Liver (tissue), 8 donors: ENCODE measurements at regions not wholly inside any gene's neighbourhood (a gene's known extent, or its start where the extent isn't known, plus 50 kb on each side); places are given as distances from the start of the nearest gene placed in this dataset.

Experiments used
- DNase-seq: peaks from one replicate; pipeline ENCODE4 v3.0.0-alpha.2; 2017; ENCODE audit warnings: low spot score
- H3K27ac ChIP-seq, 2 donors: one replicate each; pipeline ENCODE4 v1.7.0; 2013; ENCODE audit warnings: inconsistent platforms in 2 of 2, low read length in 2 of 2, control low read depth in 1 of 2, low read depth in 1 of 2, mild to moderate bottlenecking in 1 of 2
- H3K27me3 ChIP-seq, 4 donors: one replicate each; pipeline versions ENCODE4 v1.6.1 to v1.7.0; 2013; ENCODE audit warnings: low read length in 3 of 4, inconsistent platforms in 1 of 4, mild to moderate bottlenecking in 1 of 4, moderate library complexity in 1 of 4; ENCODE audit not compliant: control insufficient read depth in 4 of 4, insufficient read depth in 4 of 4
- H3K36me3 ChIP-seq, 4 donors: one replicate each; pipeline versions ENCODE4 v1.6.1 to v1.7.0; 2013; ENCODE audit warnings: low read length in 3 of 4, mild to moderate bottlenecking in 3 of 4, low read depth in 1 of 4, moderate library complexity in 1 of 4; ENCODE audit not compliant: control insufficient read depth in 4 of 4, insufficient read depth in 3 of 4
- H3K4me1 ChIP-seq, 4 donors: one replicate each; pipeline versions ENCODE4 v1.6.1 to v1.7.0; 2013; ENCODE audit warnings: low read length in 3 of 4, mild to moderate bottlenecking in 3 of 4, moderate library complexity in 1 of 4; ENCODE audit not compliant: control insufficient read depth in 4 of 4, insufficient read depth in 4 of 4
- H3K4me3 ChIP-seq, 3 donors: one replicate each; pipeline versions ENCODE4 v1.6.1 to v1.7.0; 2013; ENCODE audit warnings: low read length in 3 of 3, control low read depth in 1 of 3, low read depth in 1 of 3, mild to moderate bottlenecking in 1 of 3
- H3K9ac ChIP-seq, 2 donors: one replicate each; pipeline ENCODE4 v1.7.0; 2013; ENCODE audit warnings: low read length in 2 of 2, mild to moderate bottlenecking in 2 of 2, moderate library complexity in 2 of 2, control low read depth in 1 of 2, low read depth in 1 of 2
- H3K9me3 ChIP-seq, 4 donors: one replicate each; pipeline versions ENCODE4 v1.6.1 to v1.7.0; 2013; ENCODE audit warnings: low read length in 3 of 4; ENCODE audit not compliant: control insufficient read depth in 4 of 4
- FOXA2 ChIP-seq: IDR thresholded peaks from 2 replicates; pipeline ENCODE4 v1.6.1; 2016; ENCODE audit warnings: antibody characterized with exemption
- GABPA ChIP-seq, 2 donors: IDR thresholded peaks in 1 of 2; conservative IDR thresholded peaks in 1 of 2; 2 replicates each; pipeline ENCODE4 v1.6.1; 2016; ENCODE audit warnings: antibody characterized with exemption in 2 of 2, mild to moderate bottlenecking in 1 of 2, moderate library complexity in 1 of 2
- HNF4A ChIP-seq, 2 donors: conservative IDR thresholded peaks; 2 replicates each; pipeline ENCODE4 v1.6.1; 2016; ENCODE audit warnings: antibody characterized with exemption in 2 of 2, mild to moderate bottlenecking in 2 of 2
- JUND ChIP-seq, 2 donors: IDR thresholded peaks; 2 replicates each; pipeline ENCODE4 v1.6.1; 2016; ENCODE audit warnings: antibody characterized with exemption in 2 of 2
- NR2F2 ChIP-seq: IDR thresholded peaks from 2 replicates; pipeline ENCODE4 v1.6.1; 2016; ENCODE audit warnings: antibody characterized with exemption
- RAD21 ChIP-seq, 2 donors: IDR thresholded peaks; 2 replicates each; pipeline ENCODE4 v1.6.1; 2016; ENCODE audit warnings: antibody characterized with exemption in 2 of 2, mild to moderate bottlenecking in 2 of 2
- REST ChIP-seq: IDR thresholded peaks from 2 replicates; pipeline ENCODE4 v1.6.1; 2016; ENCODE audit warnings: antibody characterized with exemption, mild to moderate bottlenecking
- RXRA ChIP-seq, 2 donors: IDR thresholded peaks; 2 replicates each; pipeline ENCODE4 v1.6.1; 2017 to 2018; ENCODE audit warnings: antibody characterized with exemption in 2 of 2, mild to moderate bottlenecking in 1 of 2
- TAF1 ChIP-seq: conservative IDR thresholded peaks from 2 replicates; pipeline ENCODE4 v1.6.1; 2016; ENCODE audit warnings: antibody characterized with exemption, mild to moderate bottlenecking
- YY1 ChIP-seq: IDR thresholded peaks from 2 replicates; pipeline ENCODE4 v1.6.1; 2016; ENCODE audit warnings: antibody characterized with exemption, mild to moderate bottlenecking
- WGBS: extraction: QIAGEN DNeasy Blood & Tissue Kit; methylation state at CpG from one replicate; pipeline ENCODE4 v1.1.7; 2013; 5-methylcytosine and 5-hydroxymethylcytosine counted together
- TF ChIP-seq, protein P1 (sequence below): IDR thresholded peaks from 2 replicates; pipeline ENCODE4 v1.6.1; 2016; ENCODE audit warnings: antibody characterized with exemption
- TF ChIP-seq, protein P2 (sequence below): IDR thresholded peaks from 2 replicates; pipeline ENCODE4 v1.6.1; 2016; ENCODE audit warnings: antibody characterized with exemption
- TF ChIP-seq, protein P3 (sequence below): fragments of 150-350 bp; IDR thresholded peaks from 2 replicates; pipeline ENCODE4 v1.5.1; 2017; ENCODE audit warnings: improper control_type of control experiment, low read depth, low read length; ENCODE audit not compliant: missing input control
- donor health status: healthy.
- donor health status: healthy.
- donor health status: healthy.
- donor health status: healthy.
- donor health status: healthy.

GRCh38 chr14:58887931-58888330 lies 250.2 kb downstream of the DACT1 start:
- Histone ChIP-seq H3K4me3 (no peak overlapping the region), H3K36me3 (no peaks in the 10 kb centered on the region), H3K27me3 (peaks cover 0 to 6% (median 0%) of the 10 kb centered on the region in 4 donors), H3K4me1 (no peaks in the 10 kb centered on the region), H3K9ac (no peak overlapping the region), H3K9me3 (no peaks in the 10 kb centered on the region), H3K27ac (no peak overlapping the region)
- DNase-seq: no peak
- WGBS: 87% methylated on average over 2 of the region's 2 CpGs
- TF ChIP-seq NR2F2 (no peak), REST (no peak), YY1 (no peak), GABPA (IDR thresholded peaks at IDR 0.05 in 1 of 2, conservative IDR thresholded peaks at IDR 0.05 in 1 of 2) (no peak), FOXA2 (no peak), HNF4A (conservative IDR thresholded peaks at IDR 0.05) (no peak)
- TF ChIP-seq, protein P1, sequence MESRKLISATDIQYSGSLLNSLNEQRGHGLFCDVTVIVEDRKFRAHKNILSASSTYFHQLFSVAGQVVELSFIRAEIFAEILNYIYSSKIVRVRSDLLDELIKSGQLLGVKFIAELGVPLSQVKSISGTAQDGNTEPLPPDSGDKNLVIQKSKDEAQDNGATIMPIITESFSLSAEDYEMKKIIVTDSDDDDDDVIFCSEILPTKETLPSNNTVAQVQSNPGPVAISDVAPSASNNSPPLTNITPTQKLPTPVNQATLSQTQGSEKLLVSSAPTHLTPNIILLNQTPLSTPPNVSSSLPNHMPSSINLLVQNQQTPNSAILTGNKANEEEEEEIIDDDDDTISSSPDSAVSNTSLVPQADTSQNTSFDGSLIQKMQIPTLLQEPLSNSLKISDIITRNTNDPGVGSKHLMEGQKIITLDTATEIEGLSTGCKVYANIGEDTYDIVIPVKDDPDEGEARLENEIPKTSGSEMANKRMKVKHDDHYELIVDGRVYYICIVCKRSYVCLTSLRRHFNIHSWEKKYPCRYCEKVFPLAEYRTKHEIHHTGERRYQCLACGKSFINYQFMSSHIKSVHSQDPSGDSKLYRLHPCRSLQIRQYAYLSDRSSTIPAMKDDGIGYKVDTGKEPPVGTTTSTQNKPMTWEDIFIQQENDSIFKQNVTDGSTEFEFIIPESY: no peak
- TF ChIP-seq, protein P2, sequence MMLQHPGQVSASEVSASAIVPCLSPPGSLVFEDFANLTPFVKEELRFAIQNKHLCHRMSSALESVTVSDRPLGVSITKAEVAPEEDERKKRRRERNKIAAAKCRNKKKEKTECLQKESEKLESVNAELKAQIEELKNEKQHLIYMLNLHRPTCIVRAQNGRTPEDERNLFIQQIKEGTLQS: no peak

- no peaks in the 10 kb centered on the region for H3K9me3 ChIP-seq
- H3K27ac ChIP-seq: no peak overlapping the region
- no peak for DNase-seq
- no peak for TF ChIP-seq TAF1
- TF ChIP-seq YY1: no peak
- TF ChIP-seq HNF4A (conservative IDR thresholded peaks at IDR 0.05): no peak
- no peak for TF ChIP-seq RAD21 (IDR thresholded peaks at IDR 0.05)
- TF ChIP-seq, protein P3, sequence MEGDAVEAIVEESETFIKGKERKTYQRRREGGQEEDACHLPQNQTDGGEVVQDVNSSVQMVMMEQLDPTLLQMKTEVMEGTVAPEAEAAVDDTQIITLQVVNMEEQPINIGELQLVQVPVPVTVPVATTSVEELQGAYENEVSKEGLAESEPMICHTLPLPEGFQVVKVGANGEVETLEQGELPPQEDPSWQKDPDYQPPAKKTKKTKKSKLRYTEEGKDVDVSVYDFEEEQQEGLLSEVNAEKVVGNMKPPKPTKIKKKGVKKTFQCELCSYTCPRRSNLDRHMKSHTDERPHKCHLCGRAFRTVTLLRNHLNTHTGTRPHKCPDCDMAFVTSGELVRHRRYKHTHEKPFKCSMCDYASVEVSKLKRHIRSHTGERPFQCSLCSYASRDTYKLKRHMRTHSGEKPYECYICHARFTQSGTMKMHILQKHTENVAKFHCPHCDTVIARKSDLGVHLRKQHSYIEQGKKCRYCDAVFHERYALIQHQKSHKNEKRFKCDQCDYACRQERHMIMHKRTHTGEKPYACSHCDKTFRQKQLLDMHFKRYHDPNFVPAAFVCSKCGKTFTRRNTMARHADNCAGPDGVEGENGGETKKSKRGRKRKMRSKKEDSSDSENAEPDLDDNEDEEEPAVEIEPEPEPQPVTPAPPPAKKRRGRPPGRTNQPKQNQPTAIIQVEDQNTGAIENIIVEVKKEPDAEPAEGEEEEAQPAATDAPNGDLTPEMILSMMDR: no peak
- TF ChIP-seq JUND (IDR thresholded peaks at IDR 0.05): no peak
- TF ChIP-seq REST: no peak
- TF ChIP-seq RXRA (IDR thresholded peaks at IDR 0.05): no peak
- TF ChIP-seq NR2F2: no peak
- no peak for TF ChIP-seq FOXA2
- TF ChIP-seq, protein P1: no peak
- TF ChIP-seq GABPA (IDR thresholded peaks at IDR 0.05 in 1 of 2, conservative IDR thresholded peaks at IDR 0.05 in 1 of 2): no peak
- 76% methylated on average over 4 of the region's 4 CpGs for WGBS
- H3K4me1 ChIP-seq: no peaks in the 10 kb centered on the region
- H3K9ac ChIP-seq: no peak overlapping the region
- no peaks in the 10 kb centered on the region for H3K36me3 ChIP-seq
- no peak overlapping the region for H3K4me3 ChIP-seq
- peaks cover 0 to 3% (median 1%) of the 10 kb centered on the region in 4 donors for H3K27me3 ChIP-seq
Observed at GRCh38 chr14:58898655-58899316, 261.0 kb downstream of the DACT1 start.
